DLD1 (cell line): ENCODE measurements at regions not wholly inside any gene's neighbourhood (a gene's known extent, or its start where the extent isn't known, plus 50 kb on each side); places are given as distances from the start of the nearest gene placed in this dataset.

Source experiments
- in situ Hi-C: cut with HindIII; loops from 2 replicates; pipeline ENCODE4 v1.10.0; 2017; ENCODE audit warnings: low sequenced_read_pairs

DNA sequence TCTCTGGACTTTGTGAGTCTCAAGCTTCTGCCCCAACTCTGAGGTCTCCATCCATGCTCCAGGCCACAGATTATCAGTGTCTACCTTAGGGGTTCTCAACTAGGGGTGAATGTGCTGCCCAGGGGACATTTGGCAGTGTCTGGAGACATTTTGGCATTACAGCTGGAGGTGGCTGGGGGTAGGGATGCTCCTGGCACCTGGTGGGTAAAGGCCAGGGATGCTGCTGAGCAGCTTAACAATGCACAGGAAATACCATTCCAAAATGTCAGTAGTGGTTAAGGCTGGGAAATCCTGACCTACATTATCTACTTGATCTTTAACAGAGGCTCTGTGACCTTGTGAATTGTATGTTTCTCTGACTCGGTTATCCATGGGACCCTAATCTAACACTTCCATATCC, 67.3 kb upstream of the PALS2 start:
- in situ Hi-C loops = loop anchor here (5.0 kb wide), 1 partner anchor 39 kb away; no protein-coding TSS in a partner anchor

DNA sequence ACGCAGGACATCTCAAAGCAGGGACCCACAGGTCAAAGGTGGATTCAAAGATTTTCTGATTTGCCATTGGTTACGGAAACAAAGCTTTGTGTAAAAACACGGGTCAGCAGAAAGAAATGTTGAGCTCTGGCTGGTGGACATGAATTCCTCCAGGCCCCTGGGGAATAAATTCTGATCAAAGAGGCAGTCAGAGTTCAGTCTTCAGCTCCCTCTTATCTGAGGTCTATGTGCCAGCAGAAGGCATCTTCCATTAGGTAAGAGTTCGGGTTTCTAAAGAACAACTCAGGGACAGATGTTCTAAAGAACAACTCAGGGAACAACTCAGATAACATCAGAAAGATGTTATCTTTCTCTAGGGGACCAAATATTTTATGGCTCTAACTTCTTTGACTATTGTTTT, 64.9 kb upstream of the PALS2 start:
- in situ Hi-C loops = loop anchor here (5.0 kb wide), 1 partner anchor 41 kb away; no protein-coding TSS in a partner anchor

DNA sequence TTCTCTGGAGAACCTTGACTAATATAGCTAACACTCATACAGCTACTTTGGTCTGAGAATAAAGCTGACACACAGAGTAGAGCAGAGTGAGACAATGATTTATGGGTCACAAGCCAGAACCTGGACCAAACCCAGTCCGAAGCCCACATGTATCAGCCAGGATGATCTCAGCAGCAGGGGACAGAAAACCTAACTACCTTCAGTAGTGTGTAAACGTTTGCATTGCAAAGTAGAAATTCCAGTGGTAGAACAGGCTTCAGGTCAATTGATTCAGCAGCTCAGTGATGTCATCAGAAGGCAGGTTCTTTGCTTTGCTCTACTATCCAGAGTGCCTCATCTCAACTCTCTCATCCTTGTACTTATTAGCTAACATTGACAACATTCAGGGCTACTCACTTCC, 62.5 kb upstream of the PALS2 start:
- in situ Hi-C loops = no loop called here

DNA sequence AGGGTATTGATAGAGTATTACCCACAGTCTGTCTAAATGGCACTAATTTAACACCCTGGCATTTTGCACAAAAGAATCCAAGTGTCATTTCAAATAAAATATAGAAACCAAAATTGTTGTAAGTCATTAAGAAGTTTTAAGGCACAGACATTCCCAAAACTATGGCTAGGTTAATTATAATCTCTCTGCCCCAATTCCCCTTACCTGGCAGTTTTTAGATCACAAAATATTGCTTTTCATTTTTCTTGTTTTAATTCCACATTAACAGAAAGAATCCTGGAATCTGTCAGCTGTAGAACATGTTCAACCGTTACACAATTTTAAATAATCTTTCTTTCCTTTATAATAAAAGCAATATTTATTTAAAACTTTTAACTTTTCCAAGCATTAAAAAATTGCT, 56.1 kb upstream of the PALS2 start:
- in situ Hi-C loops = no loop called here

DNA sequence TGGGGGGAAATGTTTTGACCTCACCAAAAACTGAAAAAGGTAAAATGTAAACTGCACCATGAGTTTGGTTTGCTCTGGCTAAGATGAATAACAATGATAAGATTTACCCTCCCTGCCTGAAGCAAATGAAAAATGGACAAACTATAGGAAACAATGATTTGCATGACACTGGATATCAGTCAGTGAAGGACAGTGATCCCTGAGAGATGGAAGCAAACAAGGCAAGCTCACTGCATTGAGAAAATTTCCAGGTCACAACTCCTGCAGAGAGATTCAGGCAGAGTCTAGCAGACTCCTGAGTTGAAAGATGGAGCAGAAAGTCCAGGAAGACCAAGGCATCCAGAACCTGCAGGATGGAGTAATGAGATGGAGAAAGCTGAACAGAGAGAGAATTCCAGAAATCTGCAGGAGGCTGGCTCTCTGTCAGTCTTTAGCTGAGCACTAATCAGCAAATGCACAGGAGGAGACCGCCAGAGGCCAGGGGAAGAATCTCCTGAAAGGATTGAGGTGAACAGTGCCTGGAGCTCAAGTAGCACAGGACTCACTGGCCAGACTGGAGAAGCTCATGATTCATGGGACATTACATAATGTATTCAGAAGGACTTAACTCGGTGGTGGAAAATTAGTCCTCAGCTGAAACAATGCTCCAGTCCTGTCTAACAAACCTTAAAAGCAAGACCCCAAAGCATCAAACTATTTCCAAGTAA, 51.2 kb upstream of the PALS2 start:
- in situ Hi-C loops = no loop called here
